ENCODE measurements at regions not wholly inside any gene's neighbourhood (a gene's known extent, or its start where the extent isn't known, plus 50 kb on each side); places are given as distances from the start of the nearest gene placed in this dataset.

GRCh38 chr6:133705066-133705465 lies 183.8 kb upstream of the TCF21 start (continued):
- no peak for TF ChIP-seq ZNF622 (IDR thresholded peaks at IDR 0.05)
- TF ChIP-seq SMAD5 (IDR thresholded peaks at IDR 0.05; ENCODE audit: low read depth): no peak
- TF ChIP-seq CBX5 (IDR thresholded peaks at IDR 0.05; ENCODE audit: low read depth): no peak

- Histone ChIP-seq H2AFZ (ENCODE audit: control insufficient read depth, low read depth, low read length) (no peak overlapping the region), H3K79me2 (ENCODE audit: control insufficient read depth, insufficient read depth, low read length) (no peaks in the 10 kb centered on the region), H3K4me3 (no peak overlapping the region), H4K20me1 (ENCODE audit: control insufficient read depth, insufficient read depth) (no peaks in the 10 kb centered on the region), H3K27ac (ENCODE audit: control insufficient read depth, insufficient read depth) (no peak overlapping the region), H3K9ac (ENCODE audit: control insufficient read depth, insufficient read depth, low read length) (no peak overlapping the region), H3K9me3 (replicated peaks; ENCODE audit: control insufficient read depth, insufficient read depth, low read length) (no peaks in the 10 kb centered on the region), H3K4me2 (ENCODE audit: control insufficient read depth, insufficient read depth) (no peak overlapping the region), H3K4me1 (ENCODE audit: control insufficient read depth, insufficient read depth, low read length) (no peaks in the 10 kb centered on the region), H3K36me3 (ENCODE audit: control insufficient read depth in 2 of 2, insufficient read depth in 2 of 2, low read length in 1 of 2) (no peaks in the 10 kb centered on the region), H3K27me3 (replicated peaks in 1 of 2; ENCODE audit: control insufficient read depth in 2 of 2, insufficient read depth in 2 of 2, low read length in 1 of 2) (no peaks in the 10 kb centered on the region)
- intact Hi-C loops (cut with micrococcal nuclease; ENCODE audit: unreplicated experiment) (no loop called here), in situ Hi-C loops (cut with MboI) (no loop called here)
- ATAC-seq (no peak), DNase-seq (ENCODE audit: low read depth, low spot score) (no peak), FAIRE-seq (no peak)
- TF ChIP-seq NKRF (conservative IDR thresholded peaks at IDR 0.05) (no peak), ZNF687 (IDR thresholded peaks at IDR 0.05) (no peak), NR2C1 (IDR thresholded peaks at IDR 0.05) (no peak), BCLAF1 (IDR thresholded peaks at IDR 0.05) (no peak), PAX5 (IDR thresholded peaks at IDR 0.05; ENCODE audit: borderline replicate concordance, low read depth, low read length) (no peak), TAF1 (IDR thresholded peaks at IDR 0.05; ENCODE audit: borderline replicate concordance, low read depth, low read length) (no peak), CHD1 (IDR thresholded peaks at IDR 0.05; ENCODE audit: low read depth, low read length) (no peak), TCF12 (IDR thresholded peaks at IDR 0.05; ENCODE audit: low read depth, low read length) (no peak)
- WGBS (ENCODE audit: insufficient coverage, insufficient replicate concordance, low lambda C conversion rate, missing lambda C conversion rate): 0% methylated on average over 2 of the region's 2 CpGs
- RAD21 ChIA-PET (ENCODE audit: unreplicated experiment): no interaction called here
- SMC1A ChIA-PET (ENCODE audit: uncharacterized antibody, unreplicated experiment): interaction anchor here (1.0 kb wide), 1 partner anchor 17 kb away, joined by 3 read pairs; no protein-coding TSS in a partner anchor
- POLR2A ChIA-PET: no interaction called here
- CTCF ChIA-PET: no interaction called here
- no TSS peak for BruUV-seq (replicated peaks)
Measured at GRCh38 chr6:133705731-133706130, 183.2 kb upstream of the TCF21 start.
